Hypothalamus (tissue), 51 donors: ENCODE measurements at regions not wholly inside any gene's neighbourhood (a gene's known extent, or its start where the extent isn't known, plus 50 kb on each side); places are given as distances from the start of the nearest gene placed in this dataset.
A peak's percentile ranks its signal among the peaks of the same experiment; 100 is the strongest.
"Not testable (repeated sequence)": the region's sequence is repeated elsewhere in the genome, so short reads cannot be mapped to it uniquely, and the experiment has no call there.

Experiments used
- DNase-seq, 51 donors: peaks; one replicate each; lab custom pipeline; 2025; lab: John Stamatoyannopoulos, UW

- not testable (repeated sequence) for DNase-seq
Measured at GRCh38 chr1:149157409-149157808, 54.1 kb upstream of the NBPF9 start.

- DNase-seq = not testable (repeated sequence)
Measured at GRCh38 chr1:149158308-149158707, 55.0 kb upstream of the NBPF9 start.

GRCh38 chr1:149163063-149163444 is 59.7 kb upstream of the NBPF9 start:
- not testable (repeated sequence) for DNase-seq

GRCh38 chr1:149174765-149175164 is 71.4 kb upstream of the NBPF9 start:
- not testable (repeated sequence) for DNase-seq

GRCh38 chr1:149175812-149176211 is 72.5 kb upstream of the NBPF9 start:
- DNase-seq = not testable (repeated sequence)

GRCh38 chr1:149176453-149177316 is 73.3 kb upstream of the NBPF9 start:
- peak in 29 of 51 donors; percentile 0 to 54 (median 22) for DNase-seq

GRCh38 chr1:149190742-149191141 is 87.4 kb upstream of the NBPF9 start:
- DNase-seq = not testable (repeated sequence)

GRCh38 chr1:149196651-149197050 is 93.3 kb upstream of the NBPF9 start:
- DNase-seq = not testable (repeated sequence)

GRCh38 chr1:149200567-149200966 is 97.2 kb upstream of the NBPF9 start:
- not testable (repeated sequence) for DNase-seq

- DNase-seq = not testable (repeated sequence)
Measured at GRCh38 chr1:149202283-149202682, 98.9 kb upstream of the NBPF9 start.

- not testable (repeated sequence) for DNase-seq
Measured at GRCh38 chr1:149204396-149204795, 101.0 kb upstream of the NBPF9 start.

- not testable (repeated sequence) for DNase-seq
Measured at GRCh38 chr1:149208836-149209235, 105.5 kb upstream of the NBPF9 start.

GRCh38 chr1:149211757-149212420 is 108.5 kb upstream of the NBPF9 start:
- not testable (repeated sequence) for DNase-seq

- not testable (repeated sequence) for DNase-seq
Measured at GRCh38 chr1:149212946-149213345, 109.6 kb upstream of the NBPF9 start.

GRCh38 chr1:149213673-149214072 is 110.3 kb upstream of the NBPF9 start:
- not testable (repeated sequence) for DNase-seq

- DNase-seq = peak in 2 of 51 donors; percentile 1 to 27
Measured at GRCh38 chr1:149218080-149218988, 115.0 kb upstream of the NBPF9 start.

GRCh38 chr1:149219539-149219938 is 116.2 kb upstream of the NBPF9 start:
- DNase-seq = not testable (repeated sequence)

- DNase-seq = not testable (repeated sequence)
Measured at GRCh38 chr1:149220463-149221074, 117.2 kb upstream of the NBPF9 start.

- DNase-seq = not testable (repeated sequence)
Measured at GRCh38 chr1:149227933-149228665, 124.7 kb upstream of the NBPF9 start.
